Hepatocyte (in vitro differentiated cells): ENCODE measurements at regions not wholly inside any gene's neighbourhood (a gene's known extent, or its start where the extent isn't known, plus 50 kb on each side); places are given as distances from the start of the nearest gene placed in this dataset.

Experiments
- DNase-seq: peaks from one replicate; pipeline ENCODE4 v3.0.0-alpha.2; 2016; ENCODE audit warnings: low spot score
- H2AFZ ChIP-seq: fragments of 200-600 bp; sonication (generic); 2 replicates; pipeline ENCODE4 v1.6.0; 2016; ENCODE audit warnings: antibody characterized with exemption, mild to moderate bottlenecking
- H3K27ac ChIP-seq: fragments of 200-600 bp; sonication (generic); 2 replicates; pipeline ENCODE4 v1.5.1; 2016; ENCODE audit warnings: mild to moderate bottlenecking
- H3K27me3 ChIP-seq: fragments of 200-600 bp; sonication (generic); 2 replicates; pipeline ENCODE4 v1.6.1; 2016
- H3K36me3 ChIP-seq: fragments of 200-600 bp; sonication (generic); replicated peaks from 2 replicates; pipeline ENCODE4 v1.5.1; 2016; ENCODE audit warnings: low read depth; ENCODE audit not compliant: insufficient read depth
- H3K4me1 ChIP-seq: fragments of 200-600 bp; sonication (generic); 2 replicates; pipeline ENCODE4 v1.5.1; 2016; ENCODE audit warnings: mild to moderate bottlenecking, moderate library complexity; ENCODE audit not compliant: insufficient read depth
- H3K4me2 ChIP-seq: fragments of 200-600 bp; sonication (generic); 2 replicates; pipeline ENCODE4 v1.6.0; 2016
- H3K4me3 ChIP-seq: fragments of 200-600 bp; sonication (generic); 2 replicates; pipeline ENCODE4 v1.5.1; 2016; ENCODE audit warnings: mild to moderate bottlenecking
- H3K79me2 ChIP-seq: fragments of 200-600 bp; sonication (generic); 2 replicates; pipeline ENCODE4 v1.6.0; 2017; ENCODE audit warnings: mild to moderate bottlenecking
- H3K9me2 ChIP-seq: fragments of 200-600 bp; sonication (generic); replicated peaks from 2 replicates; pipeline ENCODE4 v1.6.0; 2017; ENCODE audit warnings: mild to moderate bottlenecking; ENCODE audit not compliant: insufficient read depth
- H3K9me3 ChIP-seq: fragments of 200-600 bp; sonication (generic); 2 replicates; pipeline ENCODE4 v1.5.1; 2016; ENCODE audit warnings: low read depth, mild to moderate bottlenecking
- H4K20me1 ChIP-seq: fragments of 200-600 bp; sonication (generic); 2 replicates; pipeline ENCODE4 v1.6.0; 2016; ENCODE audit warnings: mild to moderate bottlenecking; ENCODE audit not compliant: insufficient read depth, poor library complexity, severe bottlenecking
- EZH2 ChIP-seq: fragments of 200-600 bp; sonication (generic); IDR thresholded peaks from 2 replicates; pipeline ENCODE4 v1.6.1; 2016; ENCODE audit warnings: antibody characterized with exemption, mild to moderate bottlenecking, borderline replicate concordance
- EZH2phosphoT487 ChIP-seq: fragments of 200-600 bp; sonication (generic); IDR thresholded peaks from one replicate; pipeline ENCODE4 v1.6.1; 2018; ENCODE audit warnings: antibody characterized with exemption, mild to moderate bottlenecking, low read depth, moderate library complexity; ENCODE audit not compliant: unreplicated experiment, severe bottlenecking
- WGBS: methylation state at CpG from one replicate; pipeline ENCODE4 v1.1.6; 2016; ENCODE audit warnings: low lambda C conversion rate; ENCODE audit errors: missing lambda C conversion rate; 5-methylcytosine and 5-hydroxymethylcytosine counted together
- TF ChIP-seq, protein P1 (sequence below): fragments of 200-600 bp; sonication (generic); IDR thresholded peaks from 2 replicates; pipeline ENCODE4 v1.5.1; 2016; ENCODE audit warnings: antibody characterized with exemption, mild to moderate bottlenecking; ENCODE audit not compliant: poor library complexity

DNA sequence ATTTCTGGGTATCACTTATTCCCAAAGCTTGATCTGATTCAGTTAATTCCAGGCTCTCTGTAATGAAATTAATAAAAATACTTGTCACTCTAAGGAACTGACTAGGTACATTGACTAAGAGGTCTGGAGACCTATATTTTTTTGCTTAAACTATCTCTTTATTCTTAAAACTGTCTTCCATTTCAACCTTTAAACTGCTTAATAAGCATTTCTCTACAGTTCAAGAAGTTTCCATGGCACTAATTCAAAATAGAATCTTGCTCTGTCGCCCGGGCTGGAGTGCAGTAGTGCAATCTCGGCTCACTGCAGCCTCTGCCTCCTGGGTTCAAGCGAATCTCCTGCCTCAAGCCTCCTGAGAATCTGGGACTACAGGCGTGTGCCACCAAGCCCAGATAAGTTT lies 117.4 kb downstream of the MTPAP start:
- TF ChIP-seq EZH2phosphoT487 (no peak), EZH2 (no peak)
- TF ChIP-seq, protein P1, sequence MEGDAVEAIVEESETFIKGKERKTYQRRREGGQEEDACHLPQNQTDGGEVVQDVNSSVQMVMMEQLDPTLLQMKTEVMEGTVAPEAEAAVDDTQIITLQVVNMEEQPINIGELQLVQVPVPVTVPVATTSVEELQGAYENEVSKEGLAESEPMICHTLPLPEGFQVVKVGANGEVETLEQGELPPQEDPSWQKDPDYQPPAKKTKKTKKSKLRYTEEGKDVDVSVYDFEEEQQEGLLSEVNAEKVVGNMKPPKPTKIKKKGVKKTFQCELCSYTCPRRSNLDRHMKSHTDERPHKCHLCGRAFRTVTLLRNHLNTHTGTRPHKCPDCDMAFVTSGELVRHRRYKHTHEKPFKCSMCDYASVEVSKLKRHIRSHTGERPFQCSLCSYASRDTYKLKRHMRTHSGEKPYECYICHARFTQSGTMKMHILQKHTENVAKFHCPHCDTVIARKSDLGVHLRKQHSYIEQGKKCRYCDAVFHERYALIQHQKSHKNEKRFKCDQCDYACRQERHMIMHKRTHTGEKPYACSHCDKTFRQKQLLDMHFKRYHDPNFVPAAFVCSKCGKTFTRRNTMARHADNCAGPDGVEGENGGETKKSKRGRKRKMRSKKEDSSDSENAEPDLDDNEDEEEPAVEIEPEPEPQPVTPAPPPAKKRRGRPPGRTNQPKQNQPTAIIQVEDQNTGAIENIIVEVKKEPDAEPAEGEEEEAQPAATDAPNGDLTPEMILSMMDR, result no peak
- Histone ChIP-seq H3K9me3 (no peaks in the 10 kb centered on the region), H2AFZ (no peak overlapping the region), H3K27ac (no peak overlapping the region), H3K27me3 (no peaks in the 10 kb centered on the region), H3K4me2 (no peak overlapping the region), H3K79me2 (no peaks in the 10 kb centered on the region), H3K36me3 (no peaks in the 10 kb centered on the region), H3K4me3 (no peak overlapping the region), H4K20me1 (no peaks in the 10 kb centered on the region), H3K9me2 (no peaks in the 10 kb centered on the region), H3K4me1 (no peaks in the 10 kb centered on the region)
- no peak for DNase-seq
- WGBS, result 99% methylated on average over 5 of the region's 5 CpGs

DNA sequence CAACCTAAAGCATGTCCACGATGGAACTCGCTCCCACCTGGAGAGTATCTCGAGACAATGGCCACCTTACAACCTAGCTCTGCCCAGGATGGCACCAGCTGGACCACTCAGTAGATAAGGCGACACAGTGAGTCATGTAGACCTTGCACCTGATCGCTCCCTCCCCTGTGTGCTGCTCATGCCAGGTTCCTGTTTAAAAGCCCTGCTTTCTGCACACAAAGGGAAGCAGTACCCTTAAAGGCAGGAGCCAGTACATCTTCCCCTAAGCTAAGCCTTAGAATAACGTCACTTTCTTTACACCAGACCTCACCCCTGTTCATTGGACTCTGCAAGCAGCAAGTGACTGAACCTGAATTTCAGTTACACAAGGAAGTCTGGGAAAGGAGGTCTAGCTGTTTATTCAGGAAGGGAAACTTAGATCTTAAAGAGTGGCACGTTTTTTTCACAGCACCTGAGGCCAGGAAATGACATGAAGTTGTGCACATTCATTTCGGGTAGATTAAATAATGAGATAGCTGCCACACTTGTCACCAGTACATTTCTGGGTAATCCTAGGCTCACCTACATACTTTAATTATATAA lies 117.9 kb downstream of the MTPAP start:
- peak overlapping the region; percentile 21 for H3K27ac ChIP-seq
- H3K9me2 ChIP-seq, result no peaks in the 10 kb centered on the region
- H3K79me2 ChIP-seq, result no peaks in the 10 kb centered on the region
- H2AFZ ChIP-seq, result no peak overlapping the region
- TF ChIP-seq EZH2phosphoT487 (no peak), EZH2 (no peak)
- TF ChIP-seq, protein P1, result no peak
- H3K4me2 ChIP-seq, result no peak overlapping the region
- H3K36me3 ChIP-seq, result no peaks in the 10 kb centered on the region
- no peaks in the 10 kb centered on the region for H4K20me1 ChIP-seq
- H3K27me3 ChIP-seq, result no peaks in the 10 kb centered on the region
- 57% methylated on average over 8 of the region's 8 CpGs for WGBS
- H3K4me3 ChIP-seq, result no peak overlapping the region
- H3K4me1 ChIP-seq, result no peaks in the 10 kb centered on the region
- no peaks in the 10 kb centered on the region for H3K9me3 ChIP-seq
- DNase-seq, result peak; percentile 54

DNA sequence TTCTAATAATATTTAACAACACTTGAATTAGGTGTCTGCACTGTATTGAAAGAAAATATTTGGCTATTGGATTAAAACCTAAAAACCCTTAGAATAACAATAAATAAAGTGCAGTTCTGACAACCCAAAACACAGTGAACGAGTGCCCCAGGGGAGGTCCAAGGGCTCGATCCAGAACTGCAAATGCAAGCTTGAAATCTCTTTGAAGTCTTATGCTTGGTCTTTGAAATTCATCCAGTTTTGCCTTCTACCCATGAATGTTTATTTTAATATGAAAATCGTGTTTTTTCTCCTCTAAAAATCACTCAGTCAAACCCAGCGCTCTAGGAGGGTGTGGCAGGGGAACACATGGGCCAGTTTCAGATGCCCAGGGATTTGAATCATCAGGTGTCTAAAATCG lies 119.5 kb downstream of the MTPAP start:
- 84% methylated on average over 5 of the region's 5 CpGs for WGBS

More for the DNA sequence above, 119.5 kb downstream of the MTPAP start:
- no peaks in the 10 kb centered on the region for H3K9me2 ChIP-seq
- DNase-seq, result no peak
- H3K4me1 ChIP-seq, result no peaks in the 10 kb centered on the region
- no peaks in the 10 kb centered on the region for H3K36me3 ChIP-seq
- H3K27ac ChIP-seq, result no peak overlapping the region
- H3K4me3 ChIP-seq, result no peak overlapping the region
- no peaks in the 10 kb centered on the region for H3K27me3 ChIP-seq
- TF ChIP-seq EZH2 (no peak), EZH2phosphoT487 (no peak)
- TF ChIP-seq, protein P1, result no peak
- H3K4me2 ChIP-seq, result no peak overlapping the region
- no peaks in the 10 kb centered on the region for H4K20me1 ChIP-seq
- H3K79me2 ChIP-seq, result no peaks in the 10 kb centered on the region
- no peak overlapping the region for H2AFZ ChIP-seq
- H3K9me3 ChIP-seq, result no peaks in the 10 kb centered on the region
